ENCODE measurements at regions not wholly inside any gene's neighbourhood (a gene's known extent, or its start where the extent isn't known, plus 50 kb on each side); places are given as distances from the start of the nearest gene placed in this dataset.

DNA sequence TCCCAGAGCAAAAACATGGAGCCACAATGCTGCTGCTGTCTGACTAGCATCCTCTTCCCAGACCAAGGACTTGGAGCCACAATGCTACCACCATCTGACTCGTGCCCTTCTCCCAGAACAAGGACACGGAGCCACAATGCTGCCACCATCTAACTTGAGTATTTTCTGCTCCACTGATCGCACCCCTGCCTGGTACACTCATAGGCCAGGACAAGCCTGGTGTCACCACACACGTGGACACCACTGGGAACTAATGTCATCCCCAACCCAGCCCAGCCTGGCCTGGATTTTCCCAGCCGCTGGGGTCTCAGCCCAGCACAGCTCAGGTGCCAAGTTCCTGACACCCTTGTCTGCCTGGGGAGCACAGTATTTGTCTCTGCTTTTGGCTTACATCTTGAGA is 52.7 kb upstream of the GRIP2 start:
- TF ChIP-seq GABPA (IDR thresholded peaks at IDR 0.05; ENCODE audit: low read depth) (no peak), CTCF (IDR thresholded peaks at IDR 0.05; ENCODE audit: insufficient read depth, low read length) (no peak), POLR2AphosphoS5 (IDR thresholded peaks at IDR 0.05; ENCODE audit: low read depth) (no peak), SPI1 (IDR thresholded peaks at IDR 0.05; ENCODE audit: borderline replicate concordance, low read depth) (no peak)
- TF ChIP-seq, protein P1, sequence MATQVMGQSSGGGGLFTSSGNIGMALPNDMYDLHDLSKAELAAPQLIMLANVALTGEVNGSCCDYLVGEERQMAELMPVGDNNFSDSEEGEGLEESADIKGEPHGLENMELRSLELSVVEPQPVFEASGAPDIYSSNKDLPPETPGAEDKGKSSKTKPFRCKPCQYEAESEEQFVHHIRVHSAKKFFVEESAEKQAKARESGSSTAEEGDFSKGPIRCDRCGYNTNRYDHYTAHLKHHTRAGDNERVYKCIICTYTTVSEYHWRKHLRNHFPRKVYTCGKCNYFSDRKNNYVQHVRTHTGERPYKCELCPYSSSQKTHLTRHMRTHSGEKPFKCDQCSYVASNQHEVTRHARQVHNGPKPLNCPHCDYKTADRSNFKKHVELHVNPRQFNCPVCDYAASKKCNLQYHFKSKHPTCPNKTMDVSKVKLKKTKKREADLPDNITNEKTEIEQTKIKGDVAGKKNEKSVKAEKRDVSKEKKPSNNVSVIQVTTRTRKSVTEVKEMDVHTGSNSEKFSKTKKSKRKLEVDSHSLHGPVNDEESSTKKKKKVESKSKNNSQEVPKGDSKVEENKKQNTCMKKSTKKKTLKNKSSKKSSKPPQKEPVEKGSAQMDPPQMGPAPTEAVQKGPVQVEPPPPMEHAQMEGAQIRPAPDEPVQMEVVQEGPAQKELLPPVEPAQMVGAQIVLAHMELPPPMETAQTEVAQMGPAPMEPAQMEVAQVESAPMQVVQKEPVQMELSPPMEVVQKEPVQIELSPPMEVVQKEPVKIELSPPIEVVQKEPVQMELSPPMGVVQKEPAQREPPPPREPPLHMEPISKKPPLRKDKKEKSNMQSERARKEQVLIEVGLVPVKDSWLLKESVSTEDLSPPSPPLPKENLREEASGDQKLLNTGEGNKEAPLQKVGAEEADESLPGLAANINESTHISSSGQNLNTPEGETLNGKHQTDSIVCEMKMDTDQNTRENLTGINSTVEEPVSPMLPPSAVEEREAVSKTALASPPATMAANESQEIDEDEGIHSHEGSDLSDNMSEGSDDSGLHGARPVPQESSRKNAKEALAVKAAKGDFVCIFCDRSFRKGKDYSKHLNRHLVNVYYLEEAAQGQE (IDR thresholded peaks at IDR 0.05; ENCODE audit: insufficient replicate concordance, low read depth) = no peak

Measured in HL-60 (cell line).